H9 (cell line): ENCODE measurements at regions not wholly inside any gene's neighbourhood (a gene's known extent, or its start where the extent isn't known, plus 50 kb on each side); places are given as distances from the start of the nearest gene placed in this dataset.

Experiments
- DNase-seq: peaks from one replicate; pipeline ENCODE4 v3.0.0-alpha.2; 2017
- H2AFZ ChIP-seq: one replicate; pipeline ENCODE4 v1.6.1; 2013; ENCODE audit warnings: mild to moderate bottlenecking, low read length, control low read depth, moderate library complexity
- H2AK5ac ChIP-seq: 2 replicates; pipeline ENCODE4 v1.6.1; 2013; ENCODE audit warnings: low read length, control low read depth, mixed read lengths; ENCODE audit not compliant: insufficient read length
- H2BK120ac ChIP-seq: one replicate; pipeline ENCODE4 v1.6.1; 2013; ENCODE audit warnings: low read depth, mild to moderate bottlenecking, low read length, control low read depth, inconsistent platforms; ENCODE audit not compliant: poor library complexity, severe bottlenecking
- H2BK12ac ChIP-seq: 2 replicates; pipeline ENCODE4 v1.6.1; 2013; ENCODE audit warnings: low read length, control low read depth, mixed read lengths, low read depth; ENCODE audit not compliant: insufficient read length
- H2BK15ac ChIP-seq: 2 replicates; pipeline ENCODE4 v1.6.1; 2013; ENCODE audit warnings: low read depth, low read length, control low read depth
- H2BK20ac ChIP-seq: one replicate; pipeline ENCODE4 v1.6.1; 2013; ENCODE audit warnings: low read depth, mild to moderate bottlenecking, low read length, control low read depth, inconsistent platforms; ENCODE audit not compliant: poor library complexity, severe bottlenecking
- H2BK5ac ChIP-seq: 2 replicates; pipeline ENCODE4 v1.6.1; 2013; ENCODE audit warnings: low read length, control low read depth, mixed read lengths; ENCODE audit not compliant: insufficient read length
- H3K14ac ChIP-seq: 2 replicates; pipeline ENCODE4 v1.6.1; 2013; ENCODE audit warnings: low read length, control low read depth; ENCODE audit not compliant: insufficient read depth
- H3K18ac ChIP-seq: 2 replicates; pipeline ENCODE4 v1.6.1; 2013; ENCODE audit warnings: low read depth, mild to moderate bottlenecking, mixed read lengths, low read length, control low read depth; ENCODE audit not compliant: insufficient read length
- H3K23ac ChIP-seq: 2 replicates; pipeline ENCODE4 v1.6.1; 2013; ENCODE audit warnings: low read length, control low read depth, mixed read lengths, low read depth; ENCODE audit not compliant: insufficient read length
- H3K23me2 ChIP-seq: 2 replicates; pipeline ENCODE4 v1.6.1; 2013; ENCODE audit warnings: low read depth, mild to moderate bottlenecking, mixed read lengths, low read length, control low read depth; ENCODE audit not compliant: insufficient read length, poor library complexity, severe bottlenecking
- H3K27ac ChIP-seq: 2 replicates; pipeline ENCODE4 v1.5.1; 2013; ENCODE audit warnings: low read length, control low read depth, mixed read lengths, low read depth; ENCODE audit not compliant: insufficient read length
- H3K27me3 ChIP-seq: 2 replicates; pipeline ENCODE4 v1.6.1; 2013; ENCODE audit warnings: low read length, control low read depth, inconsistent platforms; ENCODE audit not compliant: insufficient read depth
- H3K4ac ChIP-seq: 2 replicates; pipeline ENCODE4 v1.6.1; 2013; ENCODE audit warnings: low read depth, mild to moderate bottlenecking, control low read depth, inconsistent platforms, low read length, moderate library complexity
- H3K4me1 ChIP-seq: 2 replicates; pipeline ENCODE4 v1.6.1; 2013; ENCODE audit warnings: low read length, control low read depth, inconsistent platforms; ENCODE audit not compliant: insufficient read depth
- H3K4me2 ChIP-seq: 2 replicates; pipeline ENCODE4 v1.6.1; 2013; ENCODE audit warnings: low read length, control low read depth, mixed read lengths; ENCODE audit not compliant: insufficient read length, insufficient read depth
- H3K56ac ChIP-seq: 2 replicates; pipeline ENCODE4 v1.6.1; 2013; ENCODE audit warnings: low read depth, mild to moderate bottlenecking, mixed read lengths, low read length, control low read depth; ENCODE audit not compliant: insufficient read length
- H3K79me1 ChIP-seq: 2 replicates; pipeline ENCODE4 v1.6.1; 2013; ENCODE audit warnings: low read depth, mild to moderate bottlenecking, moderate library complexity, low read length, control low read depth, inconsistent platforms; ENCODE audit not compliant: insufficient read depth, poor library complexity, severe bottlenecking
- H3K79me2 ChIP-seq: 2 replicates; pipeline ENCODE4 v1.6.1; 2013; ENCODE audit warnings: low read length, control low read depth, inconsistent platforms; ENCODE audit not compliant: insufficient read depth
- H3K9ac ChIP-seq: 2 replicates; pipeline ENCODE4 v1.6.1; 2013; ENCODE audit warnings: low read length, control low read depth, mixed read lengths; ENCODE audit not compliant: insufficient read length; ENCODE audit errors: extremely low read depth
- H3K9me3 ChIP-seq: one replicate; pipeline ENCODE4 v1.6.1; 2013; ENCODE audit warnings: low read depth, low read length, inconsistent platforms; ENCODE audit not compliant: control insufficient read depth
- H3T11ph ChIP-seq: one replicate; pipeline ENCODE4 v1.6.1; 2013; ENCODE audit warnings: mild to moderate bottlenecking, low read length, control low read depth, inconsistent platforms
- H4K20me1 ChIP-seq: one replicate; pipeline ENCODE4 v1.6.1; 2013; ENCODE audit not compliant: control insufficient read depth, insufficient read length, insufficient read depth
- H4K5ac ChIP-seq: 2 replicates; pipeline ENCODE4 v1.6.1; 2013; ENCODE audit warnings: low read depth, mild to moderate bottlenecking, mixed read lengths, low read length, control low read depth; ENCODE audit not compliant: insufficient read length
- H4K8ac ChIP-seq: replicated peaks from 2 replicates; pipeline ENCODE4 v1.6.1; 2013; ENCODE audit warnings: low read length, control low read depth, mixed read lengths, low read depth; ENCODE audit not compliant: insufficient read length
- H4K91ac ChIP-seq: 2 replicates; pipeline ENCODE4 v1.6.1; 2013; ENCODE audit warnings: low read depth, mild to moderate bottlenecking, moderate library complexity, mixed read lengths, low read length, control low read depth; ENCODE audit not compliant: insufficient read length
- H3K27ac Mint-ChIP-seq, 3 experiments: 2 replicates in 2 of 3; 3 replicates in 1 of 3; pipeline ENCODE4 v1.8.0; 2020 to 2021; ENCODE audit warnings: mixed read lengths in 3 of 3, mild to moderate bottlenecking in 1 of 3, moderate library complexity in 1 of 3
- H3K27me3 Mint-ChIP-seq: 2 replicates; pipeline ENCODE4 v1.8.0; 2021; ENCODE audit warnings: low read depth, mild to moderate bottlenecking, moderate library complexity, mixed read lengths
- H3K36me3 Mint-ChIP-seq, 3 experiments: 2 replicates in 2 of 3; 3 replicates in 1 of 3; pipeline ENCODE4 v1.8.0; 2020 to 2021; ENCODE audit warnings: low read depth in 3 of 3, mixed read lengths in 3 of 3; ENCODE audit not compliant: insufficient read depth in 1 of 3
- H3K4me1 Mint-ChIP-seq, 2 experiments: 2 replicates each; pipeline ENCODE4 v1.8.0; 2020; ENCODE audit warnings: mixed read lengths in 2 of 2
- H3K4me3 Mint-ChIP-seq, 2 experiments: 2 replicates in 1 of 2; 3 replicates in 1 of 2; pipeline ENCODE4 v1.8.0; 2020 to 2021; ENCODE audit warnings: mild to moderate bottlenecking in 2 of 2, mixed read lengths in 2 of 2, moderate library complexity in 1 of 2
- H3K9me3 Mint-ChIP-seq, 2 experiments: 2 replicates in 1 of 2; 3 replicates in 1 of 2; pipeline ENCODE4 v1.8.0; 2020; ENCODE audit warnings: mild to moderate bottlenecking in 2 of 2, mixed read lengths in 2 of 2, moderate library complexity in 1 of 2
- WGBS: extraction: QIAGEN DNeasy Blood & Tissue Kit; methylation state at CpG from one replicate; pipeline ENCODE4 v1.1.7; 2013; ENCODE audit warnings: missing lambda C conversion rate, low lambda C conversion rate, mixed read lengths; ENCODE audit not compliant: insufficient read length; ENCODE audit errors: extremely low coverage; 5-methylcytosine and 5-hydroxymethylcytosine counted together
- TF ChIP-seq, protein P1 (sequence below): fragments of 200-600 bp; sonication (generic); conservative IDR thresholded peaks from 3 replicates; pipeline ENCODE4 v1.8.0; 2021; ENCODE audit warnings: antibody characterized with exemption, mild to moderate bottlenecking

DNA sequence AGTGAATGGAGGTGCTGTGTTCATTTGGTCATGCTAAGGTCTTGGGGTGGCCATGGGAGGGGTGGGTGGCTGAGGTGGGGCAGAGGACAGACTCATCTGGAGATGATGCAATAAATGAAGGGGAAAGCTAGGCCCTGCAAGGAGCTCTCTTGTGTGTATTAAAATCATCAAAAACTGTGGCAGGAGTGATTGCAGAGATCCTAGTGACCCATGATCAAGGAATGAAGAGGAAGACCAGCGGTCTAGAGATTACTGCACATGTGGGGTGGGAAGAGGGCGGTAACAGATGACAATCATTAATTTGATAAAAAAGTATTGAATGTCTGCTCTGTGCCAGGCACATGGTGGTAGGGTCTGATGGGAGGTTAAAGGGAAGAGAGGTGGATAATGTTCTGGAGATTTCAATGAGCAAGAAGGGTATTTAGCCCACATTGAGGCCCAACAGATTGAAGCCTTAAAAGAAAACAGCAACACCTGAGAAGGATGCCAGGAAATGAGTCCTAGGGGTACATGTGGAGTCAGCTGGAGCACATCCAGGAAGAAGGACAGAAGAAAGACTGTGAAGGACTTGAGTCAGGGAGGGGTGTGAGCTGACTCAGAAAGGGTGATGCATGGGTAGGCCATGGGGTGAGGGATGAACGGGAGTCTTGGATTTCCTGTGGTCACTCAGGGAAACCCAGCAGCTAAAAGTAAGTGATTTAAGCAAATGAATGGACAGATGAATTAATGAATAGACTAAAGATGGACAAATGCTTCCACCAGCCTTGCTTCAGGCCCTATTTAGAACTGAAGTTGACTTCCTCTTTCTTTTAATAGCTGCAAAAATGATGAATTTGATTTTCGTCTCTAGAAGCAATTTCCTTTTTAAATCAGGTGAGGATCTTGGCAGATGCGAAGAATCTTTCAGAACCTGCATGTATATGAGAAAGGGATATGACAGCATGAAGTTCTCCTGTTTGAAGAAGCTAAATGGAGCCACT, 83.1 kb upstream of the IGFBP3 start:
- no peak for DNase-seq
- WGBS = no CpG with 5 or more reads among the region's 5 CpGs
- no peak overlapping the region for H2BK5ac ChIP-seq
- no peak overlapping the region for H3K9ac ChIP-seq
- H3K79me2 ChIP-seq = no peaks in the 10 kb centered on the region
- no peak overlapping the region for H3T11ph ChIP-seq
- H3K4me1 ChIP-seq = no peaks in the 10 kb centered on the region
- H4K91ac ChIP-seq = no peak overlapping the region
- no peak overlapping the region for H2AK5ac ChIP-seq
- no peak overlapping the region for H3K27ac ChIP-seq
- no peaks in the 10 kb centered on the region for H3K36me3 Mint-ChIP-seq
- no peak overlapping the region for H2BK15ac ChIP-seq
- no peaks in the 10 kb centered on the region for H4K20me1 ChIP-seq
- H3K56ac ChIP-seq = no peak overlapping the region
- no peak overlapping the region for H3K14ac ChIP-seq
- H3K4ac ChIP-seq = no peak overlapping the region
- H3K27me3 Mint-ChIP-seq = no peaks in the 10 kb centered on the region; the same call in 1 of the 2 replicates
- H3K79me1 ChIP-seq = no peaks in the 10 kb centered on the region
- H3K23ac ChIP-seq = no peak overlapping the region
- H2BK120ac ChIP-seq = no peak overlapping the region
- H3K23me2 ChIP-seq = no peaks in the 10 kb centered on the region
- peak overlapping the region in 1 of 3 experiments; percentile 11; a peak in 1 of 7 replicates for H3K27ac Mint-ChIP-seq
- H3K4me3 Mint-ChIP-seq = no peak overlapping the region; a peak in 1 of 5 replicates
- H3K9me3 ChIP-seq = no peaks in the 10 kb centered on the region
- TF ChIP-seq, protein P1, sequence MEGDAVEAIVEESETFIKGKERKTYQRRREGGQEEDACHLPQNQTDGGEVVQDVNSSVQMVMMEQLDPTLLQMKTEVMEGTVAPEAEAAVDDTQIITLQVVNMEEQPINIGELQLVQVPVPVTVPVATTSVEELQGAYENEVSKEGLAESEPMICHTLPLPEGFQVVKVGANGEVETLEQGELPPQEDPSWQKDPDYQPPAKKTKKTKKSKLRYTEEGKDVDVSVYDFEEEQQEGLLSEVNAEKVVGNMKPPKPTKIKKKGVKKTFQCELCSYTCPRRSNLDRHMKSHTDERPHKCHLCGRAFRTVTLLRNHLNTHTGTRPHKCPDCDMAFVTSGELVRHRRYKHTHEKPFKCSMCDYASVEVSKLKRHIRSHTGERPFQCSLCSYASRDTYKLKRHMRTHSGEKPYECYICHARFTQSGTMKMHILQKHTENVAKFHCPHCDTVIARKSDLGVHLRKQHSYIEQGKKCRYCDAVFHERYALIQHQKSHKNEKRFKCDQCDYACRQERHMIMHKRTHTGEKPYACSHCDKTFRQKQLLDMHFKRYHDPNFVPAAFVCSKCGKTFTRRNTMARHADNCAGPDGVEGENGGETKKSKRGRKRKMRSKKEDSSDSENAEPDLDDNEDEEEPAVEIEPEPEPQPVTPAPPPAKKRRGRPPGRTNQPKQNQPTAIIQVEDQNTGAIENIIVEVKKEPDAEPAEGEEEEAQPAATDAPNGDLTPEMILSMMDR = no peak
- no peaks in the 10 kb centered on the region for H3K4me1 Mint-ChIP-seq
- H2BK12ac ChIP-seq = no peak overlapping the region
- H3K4me2 ChIP-seq = no peak overlapping the region
- H4K5ac ChIP-seq = no peak overlapping the region
- peaks cover 0 to 4% of the 10 kb centered on the region in 2 experiments; a peak in 1 of 5 replicates for H3K9me3 Mint-ChIP-seq
- no peak overlapping the region for H2AFZ ChIP-seq
- no peak overlapping the region for H4K8ac ChIP-seq
- no peaks in the 10 kb centered on the region for H3K27me3 ChIP-seq
- H3K18ac ChIP-seq = no peak overlapping the region
- H2BK20ac ChIP-seq = no peak overlapping the region
